Endothelial cell of umbilical vein (primary cell): ENCODE measurements at regions not wholly inside any gene's neighbourhood (a gene's known extent, or its start where the extent isn't known, plus 50 kb on each side); places are given as distances from the start of the nearest gene placed in this dataset.

Source experiments
- BruUV-seq: library from RNA; stranded (reverse); fragments of 400-500 nt; replicated peaks from 2 replicates; lab custom pipeline; 2021; lab: Mats Ljungman, UMichigan
- CTCF ChIA-PET: fragments of 300-600, 350-600 bp; sonication (Branson Sonifier 250); formaldehyde crosslinking; loops from one replicate; lab custom pipeline; 2021; ENCODE audit warnings: antibody characterized with exemption, inconsistent platforms; lab: Charles Lee
- POLR2A ChIA-PET: fragments of 300-600, 350-600 bp; sonication (Branson Sonifier 250); formaldehyde crosslinking; loops from one replicate; lab custom pipeline; 2021; ENCODE audit warnings: antibody characterized with exemption, inconsistent platforms; lab: Charles Lee
- DNase-seq: peaks from one replicate; pipeline ENCODE4 v3.0.0-alpha.2; 2011; ENCODE audit warnings: low read depth, low spot score
- FAIRE-seq: peaks from 2 replicates; lab custom pipeline; 2011; peaks lifted over from hg19 to GRCh38; lab: Jason Lieb, UNC
- H2AFZ ChIP-seq: 2 replicates; pipeline ENCODE4 v1.6.0; 2012; ENCODE audit warnings: low read depth, low read length, control low read depth, inconsistent platforms
- H3K27ac ChIP-seq: 2 replicates; pipeline ENCODE4 v1.5.1; 2011; ENCODE audit warnings: low read depth, mild to moderate bottlenecking, control low read depth, low read length, moderate library complexity; ENCODE audit not compliant: insufficient read depth
- H3K27me3 ChIP-seq, 2 experiments: 2 replicates each; pipeline versions ENCODE4 v1.6.0 to v1.6.1; 2011; ENCODE audit warnings: low read length in 2 of 2, mixed read lengths in 1 of 2; ENCODE audit not compliant: control insufficient read depth in 2 of 2, insufficient read depth in 2 of 2
- H3K36me3 ChIP-seq, 2 experiments: 2 replicates in 1 of 2; 3 replicates in 1 of 2; pipeline ENCODE4 v1.5.1; 2011; ENCODE audit warnings: low read length in 2 of 2, mild to moderate bottlenecking in 1 of 2, moderate library complexity in 1 of 2; ENCODE audit not compliant: control insufficient read depth in 2 of 2, insufficient read depth in 2 of 2; ENCODE audit errors: extremely low read depth in 1 of 2
- H3K4me1 ChIP-seq: 3 replicates; pipeline ENCODE4 v1.5.1; 2011; ENCODE audit warnings: mild to moderate bottlenecking, low read length; ENCODE audit not compliant: control insufficient read depth, insufficient read depth; ENCODE audit errors: extremely low read depth
- H3K4me2 ChIP-seq: 2 replicates; pipeline ENCODE4 v1.6.1; 2011; ENCODE audit warnings: low read length, control low read depth, mixed read lengths; ENCODE audit not compliant: insufficient read depth
- H3K4me3 ChIP-seq, 3 experiments: fragments of 200-600 bp in 1 of 3; sonication (generic), shearing (Covaris generic) in 1 of 3; replicated peaks in 1 of 3; 2 replicates each; pipeline ENCODE4 v1.5.1; 2011 to 2016; ENCODE audit warnings: control low read depth in 3 of 3, low read length in 3 of 3, mild to moderate bottlenecking in 2 of 3, inconsistent platforms in 1 of 3, low read depth in 1 of 3, moderate library complexity in 1 of 3; ENCODE audit not compliant: insufficient read depth in 1 of 3
- H3K79me2 ChIP-seq: 2 replicates; pipeline ENCODE4 v1.6.0; 2012; ENCODE audit warnings: low read length, inconsistent platforms; ENCODE audit not compliant: control insufficient read depth, insufficient read depth
- H3K9ac ChIP-seq: replicated peaks from 2 replicates; pipeline ENCODE3; 2011; ENCODE audit warnings: low read length, control low read depth; ENCODE audit not compliant: insufficient read depth; ENCODE audit errors: extremely low read depth
- H3K9me1 ChIP-seq: replicated peaks from 3 replicates; pipeline ENCODE4 v1.6.0; 2011; ENCODE audit warnings: mild to moderate bottlenecking, low read length; ENCODE audit not compliant: control insufficient read depth, insufficient read depth; ENCODE audit errors: extremely low read depth
- H3K9me3 ChIP-seq: replicated peaks from 2 replicates; pipeline ENCODE4 v1.5.1; 2012; ENCODE audit warnings: low read length, inconsistent platforms; ENCODE audit not compliant: control insufficient read depth, insufficient read depth
- H4K20me1 ChIP-seq: replicated peaks from 2 replicates; pipeline ENCODE3; 2011; ENCODE audit warnings: mild to moderate bottlenecking, low read length; ENCODE audit not compliant: control insufficient read depth, insufficient read depth; ENCODE audit errors: extremely low read depth
- EZH2 ChIP-seq: IDR thresholded peaks from 2 replicates; pipeline ENCODE4 v1.6.1; 2012; ENCODE audit warnings: borderline replicate concordance, low read depth, mild to moderate bottlenecking, moderate library complexity, low read length, inconsistent platforms; ENCODE audit not compliant: severe bottlenecking
- FOS ChIP-seq: IDR thresholded peaks from 2 replicates; pipeline ENCODE4 v1.6.1; 2011; ENCODE audit warnings: mild to moderate bottlenecking, low read length, moderate library complexity, borderline replicate concordance; ENCODE audit not compliant: insufficient read depth
- GATA2 ChIP-seq: IDR thresholded peaks from 2 replicates; pipeline ENCODE4 v1.7.0; 2011; ENCODE audit warnings: low read depth, mild to moderate bottlenecking, moderate library complexity, mixed read lengths, low read length; ENCODE audit not compliant: insufficient read length, insufficient read depth
- JUN ChIP-seq: IDR thresholded peaks from 2 replicates; pipeline ENCODE4 v1.6.1; 2011; ENCODE audit warnings: borderline replicate concordance, low read depth; ENCODE audit not compliant: insufficient read length, insufficient read depth
- MYC ChIP-seq: IDR thresholded peaks from one replicate; pipeline ENCODE4 v1.6.1; 2011; ENCODE audit warnings: mild to moderate bottlenecking, low read depth, low read length
- POLR2A ChIP-seq: IDR thresholded peaks from 2 replicates; pipeline ENCODE4 v1.6.1; 2012; ENCODE audit warnings: low read depth, mild to moderate bottlenecking, control low read depth, low read length
- POLR2AphosphoS5 ChIP-seq: IDR thresholded peaks from 2 replicates; pipeline ENCODE4 v1.6.1; 2012; ENCODE audit warnings: low read depth, mild to moderate bottlenecking, control low read depth, low read length, moderate library complexity; ENCODE audit not compliant: insufficient read depth
- dilution Hi-C: fragments of 300-500 bp; cut with MboI; formaldehyde crosslinking; loops from one replicate; pipeline ENCODE4 v1.15.0; 2019; ENCODE audit warnings: low sequenced_read_pairs; ENCODE audit not compliant: extremely low pct_ligation_motif_present
- intact Hi-C: fragments of 100-400 bp; cut with micrococcal nuclease; formaldehyde crosslinking; loops from one replicate; pipeline ENCODE4 v1.10.0; 2022
- TF ChIP-seq, protein P1 (sequence below), 2 donors: IDR thresholded peaks; 1 replicate in 1 of 2; 2 replicates in 1 of 2; pipeline ENCODE4 v1.5.1; 2011; ENCODE audit warnings: low read length in 2 of 2, mild to moderate bottlenecking in 2 of 2, moderate library complexity in 2 of 2, control low read depth in 1 of 2, inconsistent platforms in 1 of 2, low read depth in 1 of 2; ENCODE audit not compliant: insufficient read depth in 1 of 2; ENCODE audit errors: extremely low read depth in 1 of 2
- TF ChIP-seq, protein P2 (sequence below): IDR thresholded peaks from 2 replicates; pipeline ENCODE4 v1.6.1; 2011; ENCODE audit not compliant: insufficient read depth, insufficient read length

DNA sequence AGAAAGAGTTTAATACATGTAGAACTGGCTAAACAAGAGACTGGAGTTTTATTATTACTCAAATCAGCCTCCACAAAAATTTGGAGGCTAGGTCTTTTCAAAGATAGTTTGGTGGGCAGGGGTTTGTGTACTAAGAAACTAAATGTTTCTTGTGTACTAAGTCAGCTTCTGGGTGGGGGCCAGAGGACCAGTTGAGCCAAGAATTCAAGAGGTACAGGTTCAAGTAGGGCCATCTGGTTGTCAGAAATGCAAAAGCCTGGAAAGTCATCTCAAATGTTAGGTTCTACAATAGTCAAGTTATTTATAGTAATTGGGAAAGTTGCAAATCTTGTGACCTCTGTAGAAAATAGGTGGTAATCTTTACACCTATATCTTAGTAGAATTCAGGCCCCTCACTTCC is 51.7 kb downstream of the CEP43 start:
- Histone ChIP-seq H4K20me1 (no peaks in the 10 kb centered on the region), H3K4me2 (no peak overlapping the region), H3K36me3 (no peaks in the 10 kb centered on the region), H3K79me2 (no peaks in the 10 kb centered on the region), H2AFZ (no peak overlapping the region), H3K9ac (no peak overlapping the region), H3K27ac (no peak overlapping the region), H3K27me3 (no peaks in the 10 kb centered on the region), H3K9me3 (no peaks in the 10 kb centered on the region), H3K4me1 (no peaks in the 10 kb centered on the region), H3K4me3 (no peak overlapping the region), H3K9me1 (no peaks in the 10 kb centered on the region)
- intact Hi-C loops, result no loop called here
- no TSS peak for BruUV-seq
- dilution Hi-C loops, result no loop called here
- FAIRE-seq (no peak), DNase-seq (no peak)
- TF ChIP-seq FOS (no peak), JUN (no peak), GATA2 (no peak), POLR2AphosphoS5 (no peak), POLR2A (no peak), MYC (no peak), EZH2 (no peak)
- TF ChIP-seq, protein P1, sequence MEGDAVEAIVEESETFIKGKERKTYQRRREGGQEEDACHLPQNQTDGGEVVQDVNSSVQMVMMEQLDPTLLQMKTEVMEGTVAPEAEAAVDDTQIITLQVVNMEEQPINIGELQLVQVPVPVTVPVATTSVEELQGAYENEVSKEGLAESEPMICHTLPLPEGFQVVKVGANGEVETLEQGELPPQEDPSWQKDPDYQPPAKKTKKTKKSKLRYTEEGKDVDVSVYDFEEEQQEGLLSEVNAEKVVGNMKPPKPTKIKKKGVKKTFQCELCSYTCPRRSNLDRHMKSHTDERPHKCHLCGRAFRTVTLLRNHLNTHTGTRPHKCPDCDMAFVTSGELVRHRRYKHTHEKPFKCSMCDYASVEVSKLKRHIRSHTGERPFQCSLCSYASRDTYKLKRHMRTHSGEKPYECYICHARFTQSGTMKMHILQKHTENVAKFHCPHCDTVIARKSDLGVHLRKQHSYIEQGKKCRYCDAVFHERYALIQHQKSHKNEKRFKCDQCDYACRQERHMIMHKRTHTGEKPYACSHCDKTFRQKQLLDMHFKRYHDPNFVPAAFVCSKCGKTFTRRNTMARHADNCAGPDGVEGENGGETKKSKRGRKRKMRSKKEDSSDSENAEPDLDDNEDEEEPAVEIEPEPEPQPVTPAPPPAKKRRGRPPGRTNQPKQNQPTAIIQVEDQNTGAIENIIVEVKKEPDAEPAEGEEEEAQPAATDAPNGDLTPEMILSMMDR (IDR thresholded peaks at IDR 0.05; ENCODE audit: extremely low read depth in 1 of 2, insufficient read depth in 1 of 2, low read depth in 1 of 2, low read length in 2 of 2), result no peak
- TF ChIP-seq, protein P2, sequence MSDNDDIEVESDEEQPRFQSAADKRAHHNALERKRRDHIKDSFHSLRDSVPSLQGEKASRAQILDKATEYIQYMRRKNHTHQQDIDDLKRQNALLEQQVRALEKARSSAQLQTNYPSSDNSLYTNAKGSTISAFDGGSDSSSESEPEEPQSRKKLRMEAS, result no peak
- POLR2A ChIA-PET, result no interaction called here
- CTCF ChIA-PET, result interaction anchor here (1.1 kb wide), 1 partner anchor 276 kb away, joined by 3 read pairs; no protein-coding TSS in a partner anchor
